ENCODE measurements at regions not wholly inside any gene's neighbourhood (a gene's known extent, or its start where the extent isn't known, plus 50 kb on each side); places are given as distances from the start of the nearest gene placed in this dataset.

GRCh38 chr12:25337916-25338315 is 87.2 kb upstream of the KRAS start:
- Histone ChIP-seq H3K4me3 (ENCODE audit: insufficient read depth, low read length) (no peak overlapping the region), H4K20me1 (ENCODE audit: insufficient read depth, low read length) (no peaks in the 10 kb centered on the region), H2AFZ (ENCODE audit: low read length) (no peak overlapping the region), H3K27ac (ENCODE audit: low read depth, low read length) (no peak overlapping the region), H3K4me2 (ENCODE audit: insufficient read depth, low read length) (no peak overlapping the region), H3K36me3 (ENCODE audit: insufficient read depth, low read length) (no peaks in the 10 kb centered on the region), H3K4me1 (ENCODE audit: insufficient read depth, low read length) (peaks cover 16% of the 10 kb centered on the region), H3K9me3 (ENCODE audit: low read depth, low read length) (no peaks in the 10 kb centered on the region), H3K27me3 (ENCODE audit: insufficient read depth, low read length) (peaks cover 3% of the 10 kb centered on the region), H3K79me2 (ENCODE audit: insufficient read depth, low read length) (no peaks in the 10 kb centered on the region)
- DNase-seq (ENCODE audit: insufficient read length, low spot score, missing footprints), result no peak
- TF ChIP-seq CTCF (IDR thresholded peaks at IDR 0.05; ENCODE audit: extremely low read depth, low read depth, low read length), result no peak

GRCh38 chr12:25332143-25332542 is 81.4 kb upstream of the KRAS start:
- TF ChIP-seq CTCF (IDR thresholded peaks at IDR 0.05; ENCODE audit: extremely low read depth, low read depth, low read length), result no peak
- Histone ChIP-seq H2AFZ (ENCODE audit: low read length) (no peak overlapping the region), H3K27ac (ENCODE audit: low read depth, low read length) (no peak overlapping the region), H3K4me1 (ENCODE audit: insufficient read depth, low read length) (peaks cover 18% of the 10 kb centered on the region), H3K36me3 (ENCODE audit: insufficient read depth, low read length) (no peaks in the 10 kb centered on the region), H3K27me3 (ENCODE audit: insufficient read depth, low read length) (peaks cover 13% of the 10 kb centered on the region), H3K4me2 (ENCODE audit: insufficient read depth, low read length) (no peak overlapping the region), H3K79me2 (ENCODE audit: insufficient read depth, low read length) (no peaks in the 10 kb centered on the region), H3K4me3 (ENCODE audit: insufficient read depth, low read length) (no peak overlapping the region), H3K9me3 (ENCODE audit: low read depth, low read length) (no peaks in the 10 kb centered on the region), H4K20me1 (ENCODE audit: insufficient read depth, low read length) (no peaks in the 10 kb centered on the region)
- no peak for DNase-seq (ENCODE audit: insufficient read length, low spot score, missing footprints)

GRCh38 chr12:25328072-25328712 is 77.5 kb upstream of the KRAS start:
- Histone ChIP-seq H3K36me3 (ENCODE audit: insufficient read depth, low read length) (no peaks in the 10 kb centered on the region), H3K4me1 (ENCODE audit: insufficient read depth, low read length) (peaks cover 11% of the 10 kb centered on the region), H3K4me2 (ENCODE audit: insufficient read depth, low read length) (no peak overlapping the region), H2AFZ (ENCODE audit: low read length) (no peak overlapping the region), H3K9me3 (ENCODE audit: low read depth, low read length) (no peaks in the 10 kb centered on the region), H4K20me1 (ENCODE audit: insufficient read depth, low read length) (no peaks in the 10 kb centered on the region), H3K4me3 (ENCODE audit: insufficient read depth, low read length) (no peak overlapping the region), H3K79me2 (ENCODE audit: insufficient read depth, low read length) (no peaks in the 10 kb centered on the region), H3K27me3 (ENCODE audit: insufficient read depth, low read length) (peaks cover 10% of the 10 kb centered on the region), H3K27ac (ENCODE audit: low read depth, low read length) (no peak overlapping the region)
- no peak for TF ChIP-seq CTCF (IDR thresholded peaks at IDR 0.05; ENCODE audit: extremely low read depth, low read depth, low read length)
- no peak for DNase-seq (ENCODE audit: insufficient read length, low spot score, missing footprints)

GRCh38 chr12:25327321-25327720 is 76.6 kb upstream of the KRAS start:
- no peak for DNase-seq (ENCODE audit: insufficient read length, low spot score, missing footprints)
- Histone ChIP-seq H3K79me2 (ENCODE audit: insufficient read depth, low read length) (no peaks in the 10 kb centered on the region), H2AFZ (ENCODE audit: low read length) (no peak overlapping the region), H4K20me1 (ENCODE audit: insufficient read depth, low read length) (no peaks in the 10 kb centered on the region), H3K27me3 (ENCODE audit: insufficient read depth, low read length) (peaks cover 5% of the 10 kb centered on the region), H3K4me1 (ENCODE audit: insufficient read depth, low read length) (peaks cover 16% of the 10 kb centered on the region), H3K9me3 (ENCODE audit: low read depth, low read length) (no peaks in the 10 kb centered on the region), H3K27ac (ENCODE audit: low read depth, low read length) (no peak overlapping the region), H3K4me2 (ENCODE audit: insufficient read depth, low read length) (no peak overlapping the region), H3K36me3 (ENCODE audit: insufficient read depth, low read length) (no peaks in the 10 kb centered on the region), H3K4me3 (ENCODE audit: insufficient read depth, low read length) (no peak overlapping the region)
- TF ChIP-seq CTCF (IDR thresholded peaks at IDR 0.05; ENCODE audit: extremely low read depth, low read depth, low read length), result no peak
